SK-N-SH (cell line): ENCODE measurements at regions not wholly inside any gene's neighbourhood (a gene's known extent, or its start where the extent isn't known, plus 50 kb on each side); places are given as distances from the start of the nearest gene placed in this dataset.

Experiments used
- CTCF ChIP-seq: fragments of 200-600 bp; sonication (generic); IDR thresholded peaks from 2 replicates; pipeline ENCODE4 v1.6.1; 2017; ENCODE audit warnings: antibody characterized with exemption, mild to moderate bottlenecking, moderate library complexity
- EP300 ChIP-seq, 2 experiments: IDR thresholded peaks; 2 replicates each; pipeline versions ENCODE4 v1.4.0 to v1.6.1; 2012; ENCODE audit warnings: borderline replicate concordance in 1 of 2, low read depth in 1 of 2, low read length in 1 of 2
- FOXM1 ChIP-seq: IDR thresholded peaks from 2 replicates; pipeline ENCODE4 v1.4.0; 2012; ENCODE audit warnings: low read depth, mild to moderate bottlenecking
- JUND ChIP-seq: IDR thresholded peaks from 2 replicates; pipeline ENCODE4 v1.4.0; 2012
- MAX ChIP-seq: IDR thresholded peaks from 2 replicates; pipeline ENCODE4 v1.4.0; 2012; ENCODE audit warnings: low read depth
- NRF1 ChIP-seq: IDR thresholded peaks from 2 replicates; pipeline ENCODE4 v1.6.1; 2012; ENCODE audit warnings: low read depth, mild to moderate bottlenecking, low read length
- POLR2AphosphoS5 ChIP-seq: IDR thresholded peaks from 2 replicates; pipeline ENCODE4 v1.6.1; 2012; ENCODE audit warnings: low read depth, low read length
- RAD21 ChIP-seq: IDR thresholded peaks from 2 replicates; pipeline ENCODE4 v1.6.1; 2012; ENCODE audit warnings: mild to moderate bottlenecking, low read length
- REST ChIP-seq: IDR thresholded peaks from 2 replicates; pipeline ENCODE4 v1.6.1; 2012; ENCODE audit warnings: mild to moderate bottlenecking, low read depth, low read length, moderate library complexity
- SIN3A ChIP-seq: IDR thresholded peaks from 2 replicates; pipeline ENCODE4 v1.6.1; 2012; ENCODE audit warnings: low read depth, mild to moderate bottlenecking, low read length, moderate library complexity, borderline replicate concordance
- TAF1 ChIP-seq: IDR thresholded peaks from 2 replicates; pipeline ENCODE4 v1.6.1; 2012; ENCODE audit warnings: low read depth, mild to moderate bottlenecking, low read length, moderate library complexity, borderline replicate concordance
- TCF12 ChIP-seq: IDR thresholded peaks from 2 replicates; pipeline ENCODE4 v1.4.0; 2012
- USF1 ChIP-seq: IDR thresholded peaks from 2 replicates; pipeline ENCODE4 v1.4.0; 2012; ENCODE audit warnings: low read depth, borderline replicate concordance
- YY1 ChIP-seq: IDR thresholded peaks from 2 replicates; pipeline ENCODE4 v1.4.0; 2012; ENCODE audit warnings: low read depth, mild to moderate bottlenecking

- TF ChIP-seq CTCF (no peak), SIN3A (no peak), MAX (no peak), REST (no peak), POLR2AphosphoS5 (no peak), TCF12 (no peak), NRF1 (no peak), USF1 (no peak), YY1 (no peak), EP300 (IDR thresholded peaks at IDR 0.05; ENCODE audit: borderline replicate concordance in 1 of 2, low read depth in 1 of 2, low read length in 1 of 2) (no peak), RAD21 (no peak), TAF1 (no peak), FOXM1 (no peak), JUND (no peak)
Measured at GRCh38 chr6:23566418-23566817, 559.6 kb upstream of the NRSN1 start.
